DOHH2 (cell line): ENCODE measurements at regions not wholly inside any gene's neighbourhood (a gene's known extent, or its start where the extent isn't known, plus 50 kb on each side); places are given as distances from the start of the nearest gene placed in this dataset.
"Not testable (repeated sequence)": the region's sequence is repeated elsewhere in the genome, so short reads cannot be mapped to it uniquely, and the experiment has no call there.

Experiments used
- H3F3A ChIP-seq: fragments of 200-600 bp; sonication (generic), shearing (Covaris generic); 2 replicates; pipeline ENCODE4 v1.6.0; 2016; ENCODE audit warnings: antibody characterized with exemption, mild to moderate bottlenecking; ENCODE audit not compliant: control insufficient read depth, insufficient read depth
- H3K27ac ChIP-seq: fragments of 200-600 bp; sonication (generic); 2 replicates; pipeline ENCODE4 v1.5.1; 2014; ENCODE audit warnings: low read depth, mild to moderate bottlenecking, low read length, moderate library complexity
- H3K27me3 ChIP-seq: fragments of 200-600 bp; sonication (generic); 2 replicates; pipeline ENCODE4 v1.6.1; 2014; ENCODE audit warnings: mild to moderate bottlenecking, low read length, mixed read lengths; ENCODE audit not compliant: control insufficient read depth
- H3K36me3 ChIP-seq: fragments of 200-600 bp; sonication (generic); 2 replicates; pipeline ENCODE4 v1.6.1; 2014; ENCODE audit warnings: mild to moderate bottlenecking, low read length, moderate library complexity, mixed read lengths; ENCODE audit not compliant: control insufficient read depth
- H3K4me1 ChIP-seq: fragments of 200-600 bp; sonication (generic); 2 replicates; pipeline ENCODE4 v1.6.1; 2014; ENCODE audit warnings: mild to moderate bottlenecking, low read length, mixed read lengths; ENCODE audit not compliant: control insufficient read depth
- H3K4me2 ChIP-seq: fragments of 200-600 bp; sonication (generic); 2 replicates; pipeline ENCODE4 v1.6.0; 2014; ENCODE audit warnings: mild to moderate bottlenecking, low read length, moderate library complexity
- H3K4me3 ChIP-seq: fragments of 200-600 bp; sonication (generic); 2 replicates; pipeline ENCODE4 v1.5.1; 2014; ENCODE audit warnings: mild to moderate bottlenecking, low read length, mixed read lengths
- H3K79me2 ChIP-seq: fragments of 200-600 bp; sonication (generic); 2 replicates; pipeline ENCODE4 v1.6.1; 2014; ENCODE audit warnings: mild to moderate bottlenecking, low read length, mixed read lengths; ENCODE audit not compliant: control insufficient read depth
- H3K9me2 ChIP-seq: fragments of 200-600 bp; sonication (generic); replicated peaks from 2 replicates; pipeline ENCODE4 v1.6.1; 2014; ENCODE audit warnings: mild to moderate bottlenecking, low read length, mixed read lengths; ENCODE audit not compliant: control insufficient read depth
- H3K9me3 ChIP-seq: fragments of 200-600 bp; sonication (generic); 2 replicates; pipeline ENCODE4 v1.6.1; 2014; ENCODE audit warnings: antibody characterized with exemption, low read length, mixed read lengths; ENCODE audit not compliant: control insufficient read depth, insufficient read depth
- H4K20me1 ChIP-seq: fragments of 200-600 bp; sonication (generic); 2 replicates; pipeline ENCODE4 v1.6.0; 2014; ENCODE audit warnings: low read depth, mild to moderate bottlenecking, antibody characterized with exemption, low read length, moderate library complexity; ENCODE audit not compliant: control insufficient read depth, insufficient read depth
- EZH2phosphoT487 ChIP-seq: fragments of 200-600 bp; sonication (generic); IDR thresholded peaks from 2 replicates; pipeline ENCODE4 v1.6.1; 2017; ENCODE audit warnings: borderline replicate concordance, mild to moderate bottlenecking, antibody characterized with exemption, low read length, moderate library complexity, mixed read lengths
- TF ChIP-seq, protein P1 (sequence below): fragments of 200-600 bp; sonication (generic); IDR thresholded peaks from one replicate; pipeline ENCODE4 v1.5.1; 2014; ENCODE audit warnings: antibody characterized with exemption, mild to moderate bottlenecking, low read depth, low read length; ENCODE audit not compliant: poor library complexity, severe bottlenecking

GRCh38 chr18:5029592-5029991 is 167.5 kb downstream of the AKAIN1 start:
- TF ChIP-seq, protein P1, sequence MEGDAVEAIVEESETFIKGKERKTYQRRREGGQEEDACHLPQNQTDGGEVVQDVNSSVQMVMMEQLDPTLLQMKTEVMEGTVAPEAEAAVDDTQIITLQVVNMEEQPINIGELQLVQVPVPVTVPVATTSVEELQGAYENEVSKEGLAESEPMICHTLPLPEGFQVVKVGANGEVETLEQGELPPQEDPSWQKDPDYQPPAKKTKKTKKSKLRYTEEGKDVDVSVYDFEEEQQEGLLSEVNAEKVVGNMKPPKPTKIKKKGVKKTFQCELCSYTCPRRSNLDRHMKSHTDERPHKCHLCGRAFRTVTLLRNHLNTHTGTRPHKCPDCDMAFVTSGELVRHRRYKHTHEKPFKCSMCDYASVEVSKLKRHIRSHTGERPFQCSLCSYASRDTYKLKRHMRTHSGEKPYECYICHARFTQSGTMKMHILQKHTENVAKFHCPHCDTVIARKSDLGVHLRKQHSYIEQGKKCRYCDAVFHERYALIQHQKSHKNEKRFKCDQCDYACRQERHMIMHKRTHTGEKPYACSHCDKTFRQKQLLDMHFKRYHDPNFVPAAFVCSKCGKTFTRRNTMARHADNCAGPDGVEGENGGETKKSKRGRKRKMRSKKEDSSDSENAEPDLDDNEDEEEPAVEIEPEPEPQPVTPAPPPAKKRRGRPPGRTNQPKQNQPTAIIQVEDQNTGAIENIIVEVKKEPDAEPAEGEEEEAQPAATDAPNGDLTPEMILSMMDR: no peak
- TF ChIP-seq EZH2phosphoT487: no peak
- H3K27ac ChIP-seq: no peak overlapping the region
- H3F3A ChIP-seq: no peaks in the 10 kb centered on the region
- no peaks in the 10 kb centered on the region for H4K20me1 ChIP-seq
- no peaks in the 10 kb centered on the region for H3K4me1 ChIP-seq
- no peaks in the 10 kb centered on the region for H3K79me2 ChIP-seq
- no peak overlapping the region for H3K4me2 ChIP-seq
- no peaks in the 10 kb centered on the region for H3K27me3 ChIP-seq
- peaks cover 3% of the 10 kb centered on the region; the same call in 1 of the 2 replicates for H3K9me3 ChIP-seq
- H3K4me3 ChIP-seq: no peak overlapping the region
- H3K9me2 ChIP-seq: no peaks in the 10 kb centered on the region
- H3K36me3 ChIP-seq: no peaks in the 10 kb centered on the region

DNA sequence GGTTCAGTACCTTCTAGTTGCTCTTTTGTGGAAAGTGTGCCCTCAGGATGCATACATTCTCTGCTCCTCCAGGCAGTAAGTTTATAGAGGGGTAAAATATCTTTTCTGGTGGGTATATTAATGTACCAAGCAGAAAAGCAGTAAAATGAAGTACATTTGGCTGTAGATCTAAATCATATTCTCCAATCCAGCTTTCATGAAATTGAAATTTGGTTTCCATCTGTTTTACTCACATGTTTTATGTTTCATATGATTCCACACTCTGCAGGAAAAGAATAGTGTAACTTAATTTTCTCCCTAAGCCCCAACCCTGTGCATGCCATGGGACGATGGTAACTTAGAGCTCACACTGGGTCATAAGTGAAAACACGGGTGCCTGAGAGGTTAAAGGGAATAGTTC is 172.3 kb downstream of the AKAIN1 start:
- TF ChIP-seq EZH2phosphoT487: no peak
- TF ChIP-seq, protein P1: no peak
- Histone ChIP-seq H3K27me3 (no peaks in the 10 kb centered on the region), H3K9me2 (no peaks in the 10 kb centered on the region), H3K36me3 (no peaks in the 10 kb centered on the region), H3F3A (no peaks in the 10 kb centered on the region), H3K4me1 (no peaks in the 10 kb centered on the region), H4K20me1 (no peaks in the 10 kb centered on the region), H3K4me2 (no peak overlapping the region), H3K27ac (no peak overlapping the region), H3K9me3 (no peaks in the 10 kb centered on the region), H3K4me3 (no peak overlapping the region), H3K79me2 (no peaks in the 10 kb centered on the region)

GRCh38 chr18:5021558-5021957 is 175.5 kb downstream of the AKAIN1 start:
- Histone ChIP-seq H3K27ac (no peak overlapping the region), H3K4me3 (no peak overlapping the region), H3K9me2 (no peaks in the 10 kb centered on the region), H3K4me2 (no peak overlapping the region), H3K4me1 (no peaks in the 10 kb centered on the region), H4K20me1 (no peaks in the 10 kb centered on the region), H3K36me3 (no peaks in the 10 kb centered on the region), H3K79me2 (no peaks in the 10 kb centered on the region), H3K27me3 (no peaks in the 10 kb centered on the region), H3F3A (no peaks in the 10 kb centered on the region), H3K9me3 (no peaks in the 10 kb centered on the region)
- TF ChIP-seq, protein P1: no peak
- TF ChIP-seq EZH2phosphoT487: no peak

GRCh38 chr18:5015213-5015612 is 181.8 kb downstream of the AKAIN1 start:
- Histone ChIP-seq H3K79me2 (no peaks in the 10 kb centered on the region), H3K4me1 (no peaks in the 10 kb centered on the region), H3K4me2 (no peak overlapping the region), H3K9me3 (no peaks in the 10 kb centered on the region), H3F3A (no peaks in the 10 kb centered on the region), H3K36me3 (no peaks in the 10 kb centered on the region), H4K20me1 (no peaks in the 10 kb centered on the region), H3K27ac (no peak overlapping the region), H3K27me3 (no peaks in the 10 kb centered on the region), H3K9me2 (no peaks in the 10 kb centered on the region), H3K4me3 (no peak overlapping the region)
- TF ChIP-seq, protein P1: no peak
- TF ChIP-seq EZH2phosphoT487: no peak

DNA sequence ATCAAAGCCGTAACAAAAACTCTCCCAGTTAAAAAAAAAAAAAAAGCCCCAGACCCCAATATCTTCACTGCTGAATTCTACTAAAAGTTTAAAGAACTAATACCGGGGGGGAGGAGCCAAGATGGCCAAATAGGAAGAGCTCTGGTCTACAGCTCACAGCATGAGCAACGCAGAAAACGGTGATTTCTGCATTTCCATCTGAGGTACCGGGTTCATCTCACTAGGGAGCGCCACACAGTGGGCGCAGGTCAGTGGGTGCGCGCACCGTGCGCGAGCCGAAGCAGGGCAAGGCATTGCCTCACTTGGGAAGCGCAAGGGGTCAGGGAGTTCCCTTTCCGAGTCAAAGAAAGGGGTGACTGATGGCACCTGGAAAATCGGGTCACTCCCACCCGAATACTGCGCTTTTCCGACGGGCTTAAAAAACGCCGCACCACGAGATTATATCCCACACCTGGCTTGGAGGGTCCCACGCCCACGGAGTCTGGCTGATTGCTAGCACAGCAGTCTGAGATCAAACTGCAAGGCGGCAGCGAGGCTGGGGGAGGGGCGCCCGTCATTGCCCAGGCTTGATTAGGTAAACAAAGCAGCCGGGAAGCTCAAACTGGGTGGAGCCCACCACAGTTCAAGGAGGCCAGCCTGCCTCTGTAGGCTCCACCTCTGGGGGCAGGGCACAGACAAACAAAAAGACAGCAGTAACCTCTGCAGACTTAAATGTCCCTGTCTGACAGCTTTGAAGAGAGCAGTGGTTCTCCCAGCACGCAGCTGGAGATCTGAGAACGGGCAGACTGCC is 192.8 kb downstream of the AKAIN1 start:
- H3K4me3 ChIP-seq: not testable (repeated sequence)

More for the DNA sequence above, 192.8 kb downstream of the AKAIN1 start:
- H3K36me3 ChIP-seq, H3K4me2 ChIP-seq, H3F3A ChIP-seq, H3K27ac ChIP-seq, H3K27me3 ChIP-seq, H3K79me2 ChIP-seq, H3K4me1 ChIP-seq, H4K20me1 ChIP-seq, H3K9me3 ChIP-seq, H3K9me2 ChIP-seq: not testable (repeated sequence)
